ENCODE measurements at regions not wholly inside any gene's neighbourhood (a gene's known extent, or its start where the extent isn't known, plus 50 kb on each side); places are given as distances from the start of the nearest gene placed in this dataset.

- Histone ChIP-seq H3K9ac (ENCODE audit: low read length) (no peak overlapping the region), H3K27me3 (ENCODE audit: control insufficient read depth, insufficient read depth, low read length) (no peaks in the 10 kb centered on the region), H3K36me3 (ENCODE audit: control insufficient read depth, insufficient read depth, low read length) (no peaks in the 10 kb centered on the region), H3K4me3 (ENCODE audit: low read length) (no peak overlapping the region), H3K27ac (ENCODE audit: low read depth, low read length) (peak overlapping the region; percentile 89), H3K4me1 (ENCODE audit: control insufficient read depth, insufficient read depth, low read length) (peaks cover 56% of the 10 kb centered on the region)
These were observed 153.2 kb downstream of the MACROH2A1 start for GRCh38 chr5:135245521-135246499.

GRCh38 chr5:135244620-135245021 is 154.4 kb downstream of the MACROH2A1 start:
- no peaks in the 10 kb centered on the region for H3K36me3 ChIP-seq (ENCODE audit: control insufficient read depth, insufficient read depth, low read length)
- H3K4me3 ChIP-seq (ENCODE audit: low read length): no peak overlapping the region
- H3K9ac ChIP-seq (ENCODE audit: low read length): no peak overlapping the region
- no peaks in the 10 kb centered on the region for H3K27me3 ChIP-seq (ENCODE audit: control insufficient read depth, insufficient read depth, low read length)
- peak overlapping the region; percentile 89 for H3K27ac ChIP-seq (ENCODE audit: low read depth, low read length)
- H3K4me1 ChIP-seq (ENCODE audit: control insufficient read depth, insufficient read depth, low read length): peaks cover 59% of the 10 kb centered on the region

DNA sequence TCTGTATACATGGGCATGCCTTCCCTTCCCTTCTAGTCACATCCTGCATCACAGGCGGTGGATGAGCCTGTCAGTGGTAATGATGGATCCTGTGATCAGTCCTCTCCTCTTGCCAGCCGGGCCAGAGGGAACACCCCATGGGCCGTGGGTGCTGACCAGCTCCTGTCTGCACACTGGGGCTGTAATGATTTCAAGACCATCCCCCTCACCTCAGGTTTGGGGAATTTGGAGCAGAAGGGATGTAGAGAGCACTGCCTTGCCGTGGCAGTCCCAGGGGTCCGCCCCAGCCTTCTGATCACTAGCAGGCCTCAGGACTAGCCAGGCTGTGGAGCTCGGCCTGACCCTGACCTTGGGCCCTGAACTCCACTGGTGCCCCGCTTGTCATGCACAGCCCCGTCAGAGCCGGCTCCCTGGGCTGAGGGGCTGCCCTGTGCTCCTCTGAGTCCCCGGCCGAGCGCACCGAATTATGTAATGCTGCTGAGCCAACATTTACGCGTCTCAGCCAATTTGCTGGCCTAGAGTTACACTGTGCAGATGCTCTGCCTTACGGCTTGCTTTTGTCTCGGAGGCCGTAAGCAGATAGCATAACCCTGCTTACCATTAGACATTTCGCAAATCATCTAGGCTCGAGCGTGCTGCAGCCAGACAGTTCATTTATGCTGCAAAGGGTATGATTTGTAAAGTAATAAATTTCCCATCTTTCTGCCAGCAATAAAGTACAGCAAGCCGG is 155.3 kb downstream of the MACROH2A1 start:
- H3K27ac ChIP-seq (ENCODE audit: low read depth, low read length): peak overlapping the region; percentile 89

DNA sequence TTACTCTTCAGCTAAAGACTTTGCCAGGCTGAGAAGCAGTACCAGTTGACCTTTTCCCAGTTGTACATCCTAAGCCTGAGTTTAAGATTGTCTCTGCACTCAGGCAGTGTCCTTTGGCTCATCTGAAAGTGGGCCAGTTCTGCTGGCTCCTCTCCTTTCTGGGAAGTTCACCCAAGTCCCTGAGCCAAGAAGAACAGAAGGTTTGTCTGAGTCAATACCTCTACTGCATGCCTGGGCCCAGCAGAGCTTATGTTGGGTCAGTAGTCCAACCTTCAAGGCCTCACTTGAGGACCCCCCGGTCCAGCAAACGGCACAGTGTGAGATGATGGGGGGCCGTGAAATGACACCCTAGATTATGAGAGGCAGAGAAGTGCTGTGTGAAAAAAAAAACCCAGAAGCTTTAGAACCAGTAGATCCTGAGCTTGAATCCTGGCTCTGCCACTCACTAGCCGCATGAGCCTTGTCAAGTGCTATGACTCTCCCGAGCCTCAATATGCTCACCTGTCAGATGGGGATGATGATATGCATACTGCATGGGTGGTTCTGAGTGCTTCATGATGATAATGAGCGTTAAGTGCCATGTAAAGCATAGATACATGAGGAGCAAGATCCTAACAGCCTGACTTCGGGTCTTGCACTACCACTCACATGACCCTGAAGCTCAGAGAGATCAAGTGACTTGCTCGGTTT is 156.0 kb downstream of the MACROH2A1 start:
- Histone ChIP-seq H3K27ac (ENCODE audit: low read depth, low read length) (peak overlapping the region; percentile 89), H3K4me3 (ENCODE audit: low read length) (no peak overlapping the region), H3K4me1 (ENCODE audit: control insufficient read depth, insufficient read depth, low read length) (peaks cover 64% of the 10 kb centered on the region), H3K36me3 (ENCODE audit: control insufficient read depth, insufficient read depth, low read length) (no peaks in the 10 kb centered on the region), H3K27me3 (ENCODE audit: control insufficient read depth, insufficient read depth, low read length) (no peaks in the 10 kb centered on the region), H3K9ac (ENCODE audit: low read length) (no peak overlapping the region)

More for the DNA sequence above, 155.3 kb downstream of the MACROH2A1 start:
- Histone ChIP-seq H3K9ac (ENCODE audit: low read length) (no peak overlapping the region), H3K4me1 (ENCODE audit: control insufficient read depth, insufficient read depth, low read length) (peaks cover 64% of the 10 kb centered on the region), H3K27me3 (ENCODE audit: control insufficient read depth, insufficient read depth, low read length) (no peaks in the 10 kb centered on the region), H3K36me3 (ENCODE audit: control insufficient read depth, insufficient read depth, low read length) (no peaks in the 10 kb centered on the region), H3K4me3 (ENCODE audit: low read length) (no peak overlapping the region)

DNA sequence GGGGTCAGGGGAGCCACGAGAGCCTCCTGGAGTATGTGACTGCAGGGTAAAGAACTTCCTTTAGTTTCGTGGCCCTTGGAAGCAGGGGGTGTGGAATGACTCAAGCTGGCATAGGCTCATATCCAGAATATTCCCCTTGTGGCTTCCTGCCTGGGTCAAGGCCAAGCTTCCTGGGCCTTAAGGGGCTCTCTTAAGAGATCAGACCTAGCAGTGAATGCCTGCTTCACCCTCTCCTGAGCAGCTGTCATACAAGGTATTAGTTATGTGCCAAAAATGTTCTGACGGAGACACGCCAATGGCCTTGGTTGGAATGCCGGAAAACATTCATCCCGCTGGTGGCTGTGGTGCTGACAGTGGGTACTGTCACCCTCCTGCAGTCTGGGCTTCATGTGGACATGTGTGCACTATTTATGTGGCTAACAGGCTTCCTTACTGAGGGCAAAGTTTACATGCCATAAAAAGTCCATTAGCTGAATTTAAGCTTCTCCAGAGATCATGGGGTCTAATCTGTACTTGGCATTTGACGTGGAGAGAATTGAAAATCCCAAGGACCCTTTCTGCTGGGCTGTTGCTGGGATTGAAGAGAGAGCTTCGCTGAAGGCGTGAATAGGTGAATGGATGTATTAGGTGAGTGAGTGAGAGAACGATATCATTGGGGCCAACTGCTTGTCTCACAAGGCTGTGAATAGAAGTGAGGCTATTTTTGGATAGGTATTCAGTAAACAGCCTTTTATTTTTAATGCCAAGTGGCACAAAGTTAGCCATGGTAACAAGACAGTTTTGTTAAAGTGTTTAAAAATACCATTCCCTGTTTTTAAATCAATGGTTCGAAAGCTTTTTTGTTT is 156.8 kb downstream of the MACROH2A1 start:
- peak overlapping the region; percentile 89 for H3K27ac ChIP-seq (ENCODE audit: low read depth, low read length)
- H3K4me1 ChIP-seq (ENCODE audit: control insufficient read depth, insufficient read depth, low read length): peaks cover 61% of the 10 kb centered on the region
- H3K9ac ChIP-seq (ENCODE audit: low read length): no peak overlapping the region
- H3K36me3 ChIP-seq (ENCODE audit: control insufficient read depth, insufficient read depth, low read length): no peaks in the 10 kb centered on the region
- H3K4me3 ChIP-seq (ENCODE audit: low read length): no peak overlapping the region
- no peaks in the 10 kb centered on the region for H3K27me3 ChIP-seq (ENCODE audit: control insufficient read depth, insufficient read depth, low read length)

DNA sequence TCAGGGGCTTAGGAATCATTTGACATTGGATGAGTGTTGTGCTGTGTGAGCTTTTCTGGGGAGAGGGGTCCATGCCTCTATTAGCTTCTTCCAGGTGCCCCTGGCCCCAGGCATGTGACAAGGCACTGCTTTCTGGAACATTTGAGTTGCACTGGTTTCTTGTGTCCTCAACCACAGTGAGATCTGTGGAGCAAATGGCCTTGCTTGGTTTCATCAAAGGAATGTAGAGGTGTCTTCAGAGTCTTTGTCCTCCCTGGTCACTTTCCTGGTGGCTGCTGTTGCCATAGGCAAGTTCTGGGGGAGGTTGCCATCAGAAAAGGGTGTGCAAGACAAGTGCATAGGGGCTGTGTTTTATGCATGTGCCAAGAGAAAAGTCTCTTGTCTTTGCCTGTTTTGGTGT is 157.5 kb downstream of the MACROH2A1 start:
- Histone ChIP-seq H3K4me1 (ENCODE audit: control insufficient read depth, insufficient read depth, low read length) (peaks cover 59% of the 10 kb centered on the region), H3K36me3 (ENCODE audit: control insufficient read depth, insufficient read depth, low read length) (no peaks in the 10 kb centered on the region), H3K27ac (ENCODE audit: low read depth, low read length) (no peak overlapping the region), H3K9ac (ENCODE audit: low read length) (no peak overlapping the region), H3K4me3 (ENCODE audit: low read length) (no peak overlapping the region), H3K27me3 (ENCODE audit: control insufficient read depth, insufficient read depth, low read length) (no peaks in the 10 kb centered on the region)

- no peak overlapping the region for H3K27ac ChIP-seq (ENCODE audit: low read depth, low read length)
- no peak overlapping the region for H3K9ac ChIP-seq (ENCODE audit: low read length)
These were observed 158.2 kb downstream of the MACROH2A1 start for GRCh38 chr5:135240781-135241360.

DNA sequence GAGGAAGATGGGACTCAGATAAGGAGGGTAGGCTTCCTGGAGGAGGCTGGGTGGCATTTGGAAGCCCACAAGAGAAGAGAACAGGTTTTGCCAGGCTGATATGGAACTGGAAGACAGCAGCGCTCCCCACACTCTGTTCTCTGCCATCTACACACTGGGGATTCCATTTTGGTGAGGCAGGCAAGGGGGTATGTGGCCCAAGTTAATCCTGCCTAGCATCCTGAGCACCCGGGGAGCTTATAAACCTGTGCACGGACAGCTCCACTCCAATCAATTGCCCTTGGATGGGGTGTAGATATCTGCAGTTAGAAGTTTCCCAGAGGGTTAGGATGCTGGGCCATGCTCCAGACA is 158.8 kb downstream of the MACROH2A1 start:
- Histone ChIP-seq H3K9ac (ENCODE audit: low read length) (no peak overlapping the region), H3K27me3 (ENCODE audit: control insufficient read depth, insufficient read depth, low read length) (no peaks in the 10 kb centered on the region), H3K4me3 (ENCODE audit: low read length) (no peak overlapping the region), H3K27ac (ENCODE audit: low read depth, low read length) (no peak overlapping the region), H3K4me1 (ENCODE audit: control insufficient read depth, insufficient read depth, low read length) (peaks cover 47% of the 10 kb centered on the region), H3K36me3 (ENCODE audit: control insufficient read depth, insufficient read depth, low read length) (no peaks in the 10 kb centered on the region)

More at GRCh38 chr5:135240781-135241360, 158.2 kb downstream of the MACROH2A1 start:
- Histone ChIP-seq H3K4me1 (ENCODE audit: control insufficient read depth, insufficient read depth, low read length) (peaks cover 53% of the 10 kb centered on the region), H3K27me3 (ENCODE audit: control insufficient read depth, insufficient read depth, low read length) (no peaks in the 10 kb centered on the region), H3K4me3 (ENCODE audit: low read length) (no peak overlapping the region), H3K36me3 (ENCODE audit: control insufficient read depth, insufficient read depth, low read length) (no peaks in the 10 kb centered on the region)

GRCh38 chr5:135239453-135240282 is 159.4 kb downstream of the MACROH2A1 start:
- peak overlapping the region; percentile 6 for H3K27ac ChIP-seq (ENCODE audit: low read depth, low read length)
- H3K27me3 ChIP-seq (ENCODE audit: control insufficient read depth, insufficient read depth, low read length): no peaks in the 10 kb centered on the region
- no peak overlapping the region for H3K4me3 ChIP-seq (ENCODE audit: low read length)
- peaks cover 41% of the 10 kb centered on the region for H3K4me1 ChIP-seq (ENCODE audit: control insufficient read depth, insufficient read depth, low read length)
- H3K9ac ChIP-seq (ENCODE audit: low read length): no peak overlapping the region
- no peaks in the 10 kb centered on the region for H3K36me3 ChIP-seq (ENCODE audit: control insufficient read depth, insufficient read depth, low read length)

DNA sequence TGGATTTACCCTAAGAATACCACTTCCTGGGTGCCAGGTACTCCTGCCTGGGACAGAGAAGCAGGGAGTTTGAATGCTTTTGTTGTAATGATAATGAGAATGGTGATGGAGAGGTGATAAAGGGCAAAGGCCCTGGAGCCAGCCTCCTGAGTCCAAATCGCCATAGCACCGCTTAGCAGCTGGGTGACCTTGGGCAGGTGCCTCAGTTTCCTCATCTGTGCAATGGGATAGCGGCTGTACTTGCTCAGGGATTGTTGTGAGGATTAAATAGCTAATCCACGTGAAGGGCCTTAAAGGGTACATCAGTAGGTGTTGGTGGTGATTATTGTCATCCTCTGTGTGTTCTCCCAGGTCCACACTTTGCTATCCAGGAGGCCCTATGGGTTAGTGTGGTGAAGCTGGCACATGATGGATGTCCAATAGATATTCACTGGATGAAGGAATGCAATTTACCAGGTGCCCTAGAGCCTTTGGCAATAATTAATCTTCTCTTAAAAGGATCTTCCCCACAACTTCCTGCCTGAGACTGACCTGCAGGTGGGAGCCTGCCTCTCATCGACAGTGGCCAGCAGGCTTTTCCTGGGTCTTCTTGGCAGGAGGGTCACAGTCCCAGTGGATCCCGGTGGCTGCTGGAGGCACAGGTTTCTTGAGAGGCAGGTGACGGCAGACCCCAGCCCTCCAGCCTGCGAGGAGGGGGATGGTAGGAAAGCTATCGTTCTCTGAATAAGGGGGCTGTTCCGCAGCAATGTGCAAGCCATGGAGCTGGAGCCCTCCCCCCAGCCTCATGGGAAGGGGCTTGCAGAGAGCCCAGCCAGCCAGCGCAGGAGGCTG is 160.2 kb downstream of the MACROH2A1 start:
- H3K4me1 ChIP-seq (ENCODE audit: control insufficient read depth, insufficient read depth, low read length): peaks cover 35% of the 10 kb centered on the region
- H3K27ac ChIP-seq (ENCODE audit: low read depth, low read length): no peak overlapping the region
- H3K36me3 ChIP-seq (ENCODE audit: control insufficient read depth, insufficient read depth, low read length): no peaks in the 10 kb centered on the region
- no peak overlapping the region for H3K4me3 ChIP-seq (ENCODE audit: low read length)
- no peaks in the 10 kb centered on the region for H3K27me3 ChIP-seq (ENCODE audit: control insufficient read depth, insufficient read depth, low read length)
- H3K9ac ChIP-seq (ENCODE audit: low read length): no peak overlapping the region
